Neural crest cell (in vitro differentiated cells): ENCODE measurements at regions not wholly inside any gene's neighbourhood (a gene's known extent, or its start where the extent isn't known, plus 50 kb on each side); places are given as distances from the start of the nearest gene placed in this dataset.

Source experiments
- DNase-seq: peaks from one replicate; pipeline ENCODE4 v3.0.0; 2021; ENCODE audit warnings: low read depth, mixed read lengths, low spot score
- H3K27ac Mint-ChIP-seq: one replicate; pipeline ENCODE4 v1.8.0; 2021; ENCODE audit warnings: mild to moderate bottlenecking, mixed read lengths; ENCODE audit not compliant: unreplicated experiment
- H3K27me3 Mint-ChIP-seq: 2 replicates; pipeline ENCODE4 v1.8.0; 2021; ENCODE audit warnings: low read depth, mild to moderate bottlenecking, mixed read lengths
- H3K36me3 Mint-ChIP-seq: 2 replicates; pipeline ENCODE4 v1.8.0; 2021; ENCODE audit warnings: low read depth, mild to moderate bottlenecking, mixed read lengths
- H3K4me1 Mint-ChIP-seq: 2 replicates; pipeline ENCODE4 v1.8.0; 2021; ENCODE audit warnings: mixed read lengths
- H3K4me3 Mint-ChIP-seq: one replicate; pipeline ENCODE4 v1.8.0; 2021; ENCODE audit warnings: mild to moderate bottlenecking, mixed read lengths
- H3K9me3 Mint-ChIP-seq: 2 replicates; pipeline ENCODE4 v1.8.0; 2021; ENCODE audit warnings: mixed read lengths
- CTCF ChIP-seq: fragments of 200-600 bp; sonication (generic); conservative IDR thresholded peaks from 2 replicates; pipeline ENCODE4 v1.5.0; 2021; ENCODE audit warnings: antibody characterized with exemption, mild to moderate bottlenecking

- H3K36me3 Mint-ChIP-seq: no peaks in the 10 kb centered on the region
- H3K4me1 Mint-ChIP-seq: peaks cover 11% of the 10 kb centered on the region
- no peak overlapping the region for H3K4me3 Mint-ChIP-seq
- no peak for DNase-seq
- H3K27me3 Mint-ChIP-seq: no peaks in the 10 kb centered on the region
- no peak for TF ChIP-seq CTCF
- peaks cover 6% of the 10 kb centered on the region for H3K9me3 Mint-ChIP-seq
- no peak overlapping the region for H3K27ac Mint-ChIP-seq
Measured at GRCh38 chr2:104781151-104781550, 72.8 kb upstream of the POU3F3 start.

GRCh38 chr2:104784264-104784663 is 69.7 kb upstream of the POU3F3 start:
- H3K9me3 Mint-ChIP-seq: peaks cover 6% of the 10 kb centered on the region
- no peaks in the 10 kb centered on the region for H3K27me3 Mint-ChIP-seq
- no peak for DNase-seq
- no peak overlapping the region for H3K27ac Mint-ChIP-seq
- no peaks in the 10 kb centered on the region for H3K36me3 Mint-ChIP-seq
- no peak for TF ChIP-seq CTCF
- peaks cover 39% of the 10 kb centered on the region for H3K4me1 Mint-ChIP-seq
- no peak overlapping the region for H3K4me3 Mint-ChIP-seq

GRCh38 chr2:104786204-104786603 is 67.7 kb upstream of the POU3F3 start:
- H3K27ac Mint-ChIP-seq: no peak overlapping the region
- no peak for DNase-seq
- no peaks in the 10 kb centered on the region for H3K36me3 Mint-ChIP-seq
- TF ChIP-seq CTCF: no peak
- H3K27me3 Mint-ChIP-seq: no peaks in the 10 kb centered on the region
- H3K9me3 Mint-ChIP-seq: peaks cover 6% of the 10 kb centered on the region
- H3K4me1 Mint-ChIP-seq: peaks cover 59% of the 10 kb centered on the region
- H3K4me3 Mint-ChIP-seq: no peak overlapping the region

- no peak for TF ChIP-seq CTCF
- H3K27ac Mint-ChIP-seq: no peak overlapping the region
- H3K4me3 Mint-ChIP-seq: no peak overlapping the region
- peaks cover 65% of the 10 kb centered on the region for H3K4me1 Mint-ChIP-seq
- H3K36me3 Mint-ChIP-seq: no peaks in the 10 kb centered on the region
- peaks cover 2% of the 10 kb centered on the region for H3K9me3 Mint-ChIP-seq
- no peak for DNase-seq
- H3K27me3 Mint-ChIP-seq: no peaks in the 10 kb centered on the region
Measured at GRCh38 chr2:104786821-104787220, 67.1 kb upstream of the POU3F3 start.

- no peak for TF ChIP-seq CTCF
Measured at GRCh38 chr2:104787298-104788065, 66.4 kb upstream of the POU3F3 start.

More at GRCh38 chr2:104787298-104788065, 66.4 kb upstream of the POU3F3 start:
- Mint-ChIP-seq H3K4me1 (peaks cover 67% of the 10 kb centered on the region), H3K27ac (no peak overlapping the region), H3K4me3 (no peak overlapping the region), H3K27me3 (no peaks in the 10 kb centered on the region), H3K36me3 (no peaks in the 10 kb centered on the region), H3K9me3 (no peaks in the 10 kb centered on the region)
- DNase-seq: no peak
